HG03439 (cell line): ENCODE measurements at regions not wholly inside any gene's neighbourhood (a gene's known extent, or its start where the extent isn't known, plus 50 kb on each side); places are given as distances from the start of the nearest gene placed in this dataset.

ENCODE experiments used
- ATAC-seq: cut with Tn5 transposase; IDR thresholded peaks from one replicate; pipeline ENCODE4 v1.9.1; 2021; ENCODE audit warnings: mild to moderate bottlenecking, moderate library complexity; ENCODE audit not compliant: unreplicated experiment

DNA sequence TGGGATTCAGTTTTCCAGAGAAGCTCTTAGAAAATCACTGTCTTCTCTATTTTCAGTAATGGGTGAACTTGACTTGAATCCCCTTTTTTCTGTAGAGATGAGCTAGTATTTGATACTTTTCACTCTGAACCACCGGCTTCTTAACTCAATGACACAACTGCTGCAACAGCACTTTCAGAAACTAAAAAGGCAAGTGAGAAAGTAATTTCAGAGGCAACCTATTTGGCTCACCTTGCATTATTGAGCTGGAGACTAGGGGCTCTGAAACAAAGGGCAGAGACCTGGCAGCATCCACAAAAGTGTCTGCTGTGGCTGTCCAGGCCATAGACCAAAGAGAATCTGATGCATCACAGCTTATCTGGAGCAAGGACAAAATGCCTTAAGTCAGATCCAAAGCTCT lies 289.8 kb upstream of the IRAK1BP1 start:
- no peak for ATAC-seq

DNA sequence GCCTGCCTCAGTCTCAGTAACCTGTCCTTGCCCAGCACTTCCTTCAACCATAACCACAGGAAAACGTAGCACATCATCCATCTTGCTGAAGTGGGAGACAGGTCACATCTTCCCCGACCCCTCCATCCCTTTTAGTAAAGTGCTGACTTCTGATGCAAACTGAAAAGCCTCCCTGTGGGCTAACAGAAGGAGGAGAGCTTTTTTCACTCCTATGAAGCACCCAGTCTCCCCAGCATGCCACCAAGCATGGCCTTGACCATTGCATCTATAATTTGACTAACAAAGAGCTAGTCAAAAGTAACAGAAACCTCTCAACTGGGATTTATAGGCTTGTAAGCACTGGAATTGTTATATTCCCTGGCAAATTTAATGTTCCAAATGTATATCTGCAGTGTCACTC lies 288.9 kb upstream of the IRAK1BP1 start:
- no peak for ATAC-seq

DNA sequence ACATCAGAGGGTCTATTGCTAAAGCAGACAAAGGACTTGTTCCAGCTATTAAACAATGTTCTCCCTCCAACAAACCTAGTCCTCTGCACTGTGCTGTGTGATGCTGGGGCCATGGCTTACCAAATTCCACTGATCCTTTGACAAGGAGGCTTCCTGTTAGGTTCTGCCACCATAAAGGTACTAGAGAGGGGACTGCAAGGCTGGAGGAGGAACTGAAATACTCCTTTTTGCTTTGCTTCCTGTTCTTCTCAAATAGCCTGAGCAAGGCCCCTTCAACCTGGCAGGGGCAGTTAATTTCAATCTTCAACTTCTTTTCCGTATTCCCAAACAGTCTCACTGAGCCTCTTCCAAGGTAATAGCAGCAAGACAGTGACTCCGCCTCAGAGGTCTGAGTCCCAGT lies 286.4 kb upstream of the IRAK1BP1 start:
- ATAC-seq, result no peak

DNA sequence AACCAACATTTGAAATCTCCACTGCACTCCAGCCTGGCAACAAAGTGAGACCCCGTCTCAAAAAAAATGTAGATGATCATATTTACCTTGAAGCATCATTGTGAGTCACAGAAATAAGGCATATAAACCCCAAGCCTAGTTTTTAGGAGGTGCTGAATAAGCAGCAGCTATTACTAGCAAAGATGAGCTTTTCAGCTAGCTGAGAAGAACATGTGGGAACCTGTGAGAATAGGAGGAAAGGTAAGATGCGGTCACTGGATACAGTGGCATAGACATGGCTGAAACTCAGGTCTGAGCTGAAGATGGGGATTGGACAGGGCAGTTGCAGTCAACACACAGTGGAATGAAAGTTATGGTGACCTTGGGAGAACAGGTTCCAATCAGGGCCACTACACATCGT lies 284.3 kb upstream of the IRAK1BP1 start:
- no peak for ATAC-seq

DNA sequence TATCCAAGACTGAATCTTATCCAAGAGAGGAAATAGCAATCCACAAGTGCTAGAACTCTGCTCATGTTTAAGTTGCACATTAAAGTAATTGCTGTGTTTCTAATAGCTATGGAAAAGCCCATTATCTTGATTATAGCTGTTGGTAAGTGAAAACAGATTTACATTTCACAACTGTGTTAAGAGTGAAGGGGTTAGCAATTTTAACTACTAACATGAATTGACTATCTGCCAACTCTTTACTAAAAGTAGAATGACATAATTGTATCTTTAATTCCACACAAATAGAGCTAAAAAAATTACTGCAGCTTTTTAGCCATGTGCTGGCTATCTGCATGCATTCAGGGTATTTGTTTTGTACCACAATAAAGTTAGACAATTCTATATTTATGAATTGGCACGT lies 277.9 kb upstream of the IRAK1BP1 start:
- no peak for ATAC-seq

DNA sequence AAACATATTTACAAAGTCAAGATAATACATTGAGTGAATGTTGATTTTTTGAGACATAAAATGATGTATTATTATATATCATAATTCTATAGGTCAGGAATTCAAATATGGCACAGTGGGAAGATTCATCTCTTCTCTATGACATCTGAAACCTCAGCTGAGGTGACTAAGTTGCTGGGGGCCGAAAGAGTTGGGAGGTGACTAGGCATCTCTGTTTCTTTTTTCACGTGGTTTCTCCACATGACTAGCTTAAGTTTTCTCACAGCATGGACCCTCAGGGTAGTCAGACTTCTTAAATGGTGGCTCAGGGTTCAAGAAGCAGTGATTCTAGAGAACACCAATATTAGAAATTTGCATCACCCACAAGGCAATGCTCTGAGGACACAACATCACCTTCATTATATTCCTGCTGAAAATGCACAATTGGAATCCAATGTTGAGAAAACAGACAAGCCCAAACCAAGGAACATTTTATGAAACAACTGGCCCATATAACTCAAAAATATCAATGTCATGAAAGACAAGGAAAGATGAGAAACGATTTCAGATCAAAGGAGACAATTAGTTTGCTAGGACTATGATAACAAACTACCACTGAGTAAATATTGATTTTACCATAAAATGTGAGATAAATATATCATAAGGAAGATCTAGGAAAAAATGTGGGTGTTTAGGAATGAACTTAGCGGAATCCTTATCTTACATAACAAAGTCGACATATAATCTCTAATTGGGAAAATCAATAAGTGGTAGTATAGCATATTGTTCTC lies 273.3 kb upstream of the IRAK1BP1 start:
- ATAC-seq, result no peak

DNA sequence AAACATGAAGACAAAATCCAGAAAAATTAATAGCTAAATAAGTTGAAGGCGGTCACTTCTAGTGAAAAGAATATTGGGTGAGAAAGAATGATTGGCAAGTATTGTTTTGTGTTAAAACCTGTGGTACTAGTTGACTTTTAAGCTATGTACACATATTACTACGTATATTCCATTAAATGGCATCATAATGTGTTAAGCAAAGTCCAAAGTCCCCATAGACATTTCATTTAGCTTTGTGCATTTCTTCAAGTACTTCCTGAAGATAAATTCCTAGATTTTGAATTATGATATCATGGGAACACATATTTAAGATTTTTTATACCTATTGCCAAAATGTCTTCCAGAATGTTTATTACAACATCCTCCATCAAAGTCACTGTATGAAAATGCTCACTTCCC lies 272.7 kb upstream of the IRAK1BP1 start:
- ATAC-seq, result no peak

DNA sequence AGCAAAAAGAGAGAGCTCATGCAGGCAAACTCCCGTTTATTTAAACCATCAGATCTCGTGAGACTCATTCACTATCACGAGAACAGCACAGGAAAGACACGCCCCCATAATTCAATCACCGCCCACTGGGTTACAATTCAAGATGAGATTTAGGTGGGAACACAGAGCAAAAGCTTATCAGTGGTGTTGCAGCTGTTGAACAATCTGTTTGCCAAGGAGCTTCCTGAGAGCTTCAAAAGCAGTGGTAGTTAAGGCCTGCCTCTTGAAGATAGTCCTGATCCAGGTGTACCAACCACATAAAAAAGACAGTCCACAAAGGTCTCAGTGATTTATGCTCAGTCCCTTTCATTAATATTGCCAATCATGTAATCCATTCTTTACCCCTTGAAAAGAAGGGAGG lies 269.4 kb upstream of the IRAK1BP1 start:
- no peak for ATAC-seq

DNA sequence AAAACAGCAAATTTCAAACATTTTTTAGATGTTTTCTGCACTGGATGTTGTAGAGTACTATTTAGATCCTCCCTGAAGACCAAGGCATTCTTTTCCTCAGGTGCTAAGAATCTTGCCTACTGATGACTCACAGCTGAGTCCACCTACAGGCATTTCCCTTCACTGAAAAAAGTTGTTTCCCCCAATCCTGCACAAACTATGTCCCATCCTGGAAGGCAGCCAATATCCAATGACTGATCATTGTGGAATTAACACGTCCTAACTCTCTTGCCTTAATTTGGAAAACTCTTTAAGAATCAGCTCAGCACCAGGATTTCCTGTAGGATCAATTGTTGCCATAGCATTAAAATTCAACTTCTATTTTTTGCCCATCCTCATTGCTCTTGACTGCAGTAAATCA lies 268.4 kb upstream of the IRAK1BP1 start:
- no peak for ATAC-seq

DNA sequence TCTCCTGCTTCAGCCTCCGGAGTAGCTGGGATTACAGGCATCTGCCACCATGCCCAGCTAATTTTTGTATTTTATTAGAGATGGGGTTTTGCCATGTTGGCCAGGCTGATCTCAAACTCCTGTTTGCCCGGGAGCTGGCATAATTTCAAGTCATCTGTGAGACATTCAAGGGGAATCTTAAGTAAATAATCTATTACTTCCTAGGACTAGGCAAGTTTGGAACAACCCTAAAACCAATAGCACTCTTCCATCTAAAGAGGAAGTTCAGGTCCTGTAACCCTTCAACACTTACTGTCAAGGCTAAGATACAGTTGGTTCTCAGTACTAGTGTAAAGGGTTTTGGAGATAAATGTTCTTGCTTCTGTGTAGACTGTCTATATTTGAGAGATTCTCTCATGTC lies 267.8 kb upstream of the IRAK1BP1 start:
- ATAC-seq, result no peak

DNA sequence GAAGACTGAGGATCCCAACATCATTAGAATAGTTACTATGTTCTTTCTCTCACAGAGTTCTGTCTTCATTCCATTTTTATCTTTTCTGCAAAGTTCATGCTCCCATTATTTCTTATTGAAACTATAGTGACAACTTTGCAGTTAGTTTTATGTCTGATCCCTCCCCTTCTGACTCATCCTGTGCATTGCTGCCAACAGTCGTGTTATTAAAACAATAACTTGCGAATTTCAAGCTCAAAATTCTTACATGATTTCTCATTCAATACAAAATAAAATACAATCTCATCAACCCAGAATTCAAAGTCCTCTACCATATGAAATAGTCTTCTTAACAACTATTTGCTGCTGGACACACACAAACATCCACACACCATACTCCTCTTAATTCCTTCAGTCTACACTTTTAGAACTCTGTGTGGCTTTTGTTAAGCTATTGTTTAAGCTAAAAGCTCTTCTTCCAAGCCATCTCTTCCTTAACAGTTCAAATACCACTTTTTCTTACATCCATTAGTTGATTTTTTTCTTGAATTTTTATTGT lies 261.4 kb upstream of the IRAK1BP1 start:
- ATAC-seq, result no peak

DNA sequence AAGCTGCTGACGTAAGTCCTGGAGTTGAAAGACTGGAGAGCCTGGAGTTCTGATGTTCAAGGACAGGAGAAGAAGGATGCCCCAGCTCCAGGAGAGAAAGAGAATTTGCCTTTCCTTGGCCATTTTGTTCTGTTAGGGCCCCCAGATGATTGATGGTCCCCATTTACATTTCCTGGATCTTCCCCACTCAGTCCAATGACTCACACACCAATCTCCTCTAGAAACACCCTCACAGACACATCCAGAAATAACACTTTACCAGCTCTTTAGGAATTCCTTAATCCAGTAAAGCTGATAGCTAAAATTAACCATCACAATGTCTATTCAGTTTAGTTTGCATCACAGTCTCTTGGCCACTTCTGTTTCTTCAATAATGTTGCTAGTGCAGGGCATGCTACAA lies 260.2 kb upstream of the IRAK1BP1 start:
- no peak for ATAC-seq

DNA sequence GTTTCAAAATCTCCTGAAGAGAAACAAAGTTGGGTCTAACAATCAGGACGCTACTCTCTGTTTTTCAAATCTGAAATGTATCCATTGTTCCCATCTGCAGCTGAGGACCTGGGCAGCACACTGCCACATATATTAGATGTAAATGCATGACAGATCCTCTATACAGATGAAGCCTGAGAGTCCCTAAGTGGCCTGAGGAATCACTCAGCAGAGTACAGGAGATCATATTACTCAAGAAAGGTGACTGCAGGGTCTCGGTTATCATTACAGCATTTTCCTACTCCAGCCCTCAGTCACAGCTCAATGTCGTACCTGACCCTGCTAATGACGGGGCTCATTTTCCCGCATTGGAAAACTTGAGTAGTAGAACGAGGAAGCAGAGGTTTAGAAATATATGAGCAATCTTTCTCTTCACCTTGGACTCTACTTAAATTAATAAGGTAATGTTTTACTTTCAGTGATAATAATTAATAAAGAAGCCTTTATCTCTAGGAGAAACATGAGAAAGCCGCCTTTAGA lies 256.2 kb upstream of the IRAK1BP1 start:
- ATAC-seq, result no peak

DNA sequence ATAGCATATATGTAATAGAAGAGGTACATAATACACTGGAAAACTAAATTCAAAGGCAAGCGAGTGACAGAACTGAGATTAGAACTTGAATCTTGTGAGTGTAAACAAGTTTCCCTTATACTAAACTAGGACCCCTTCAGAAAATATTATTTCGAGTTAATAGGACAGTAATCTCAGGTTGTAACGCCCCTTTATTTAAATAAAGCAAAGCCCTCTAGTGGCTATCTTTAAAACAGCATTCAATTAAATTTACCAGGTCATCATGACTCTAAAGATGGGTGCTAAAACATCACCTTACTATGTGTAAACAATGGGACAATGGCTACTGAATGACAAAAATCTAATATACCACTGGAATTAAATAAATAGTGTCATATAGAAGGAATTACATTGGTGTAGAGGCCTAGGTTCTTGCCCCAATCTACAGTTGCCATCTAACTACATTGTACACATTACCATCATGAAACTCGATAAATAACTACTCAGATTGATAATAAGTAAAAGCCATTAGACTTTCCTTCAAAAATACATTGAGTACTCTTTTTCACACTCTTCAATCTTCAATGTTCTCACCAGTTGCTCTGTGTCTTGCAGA lies 255.4 kb upstream of the IRAK1BP1 start:
- no peak for ATAC-seq

DNA sequence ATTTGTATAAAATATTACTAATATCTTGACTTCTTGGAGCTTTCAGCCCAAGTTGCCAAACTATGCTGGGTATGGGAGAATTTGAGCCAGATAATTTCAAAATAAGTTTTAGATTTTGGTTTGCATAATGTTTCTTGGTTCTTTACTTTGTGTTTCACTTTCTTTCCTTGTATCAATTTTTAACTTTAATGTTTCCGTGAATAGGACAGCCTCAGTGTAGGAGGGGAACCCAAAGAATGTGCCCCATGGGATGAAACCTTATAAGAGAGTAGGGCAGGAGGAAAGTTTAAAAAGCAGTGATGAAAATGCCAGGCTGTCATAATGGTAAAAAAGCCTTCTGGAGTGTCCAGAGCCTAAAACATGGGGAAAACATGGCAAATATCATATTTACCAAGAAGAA lies 252.4 kb upstream of the IRAK1BP1 start:
- ATAC-seq, result peak; percentile 38

DNA sequence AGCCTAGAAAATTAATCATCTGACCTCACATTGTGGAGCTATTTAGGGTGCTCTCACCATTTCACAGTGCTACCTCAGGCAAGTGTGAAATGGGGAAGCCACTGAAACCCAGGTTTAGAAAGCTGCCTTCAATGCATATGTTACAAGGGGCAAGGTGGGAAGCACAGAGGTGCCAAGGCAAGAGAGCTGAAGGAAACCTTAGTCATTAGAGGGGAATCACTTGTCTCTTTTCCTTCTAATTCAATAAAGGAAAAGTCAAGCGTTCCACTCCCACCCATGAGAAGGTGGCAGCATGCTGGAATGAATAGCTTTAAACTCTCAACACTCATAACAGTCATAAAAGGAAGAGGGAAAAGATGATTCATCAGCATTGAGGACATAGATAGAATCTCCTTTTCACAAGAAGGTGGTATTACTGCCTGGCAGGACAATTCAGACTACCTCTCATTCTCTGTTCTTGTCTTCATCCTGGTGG lies 251.9 kb upstream of the IRAK1BP1 start:
- peak; percentile 81 for ATAC-seq

DNA sequence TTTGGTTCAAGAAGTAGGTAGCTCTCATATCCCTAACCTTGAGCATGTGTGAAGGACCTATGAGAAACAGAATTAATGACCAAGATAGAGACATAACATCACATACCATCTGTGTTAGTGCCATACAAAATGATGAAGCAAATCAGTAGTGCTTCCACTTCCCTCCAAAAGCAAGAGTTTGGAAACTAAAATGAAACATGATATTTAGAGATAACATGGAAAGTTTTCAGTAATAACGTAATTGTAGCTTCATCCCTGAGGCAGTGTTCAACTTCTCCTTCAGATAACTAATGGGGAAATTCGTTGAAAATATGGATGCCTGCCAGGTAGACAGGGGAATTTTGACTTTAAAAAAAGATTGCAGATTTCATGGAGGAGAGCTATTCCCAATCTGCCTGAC lies 248.4 kb upstream of the IRAK1BP1 start:
- no peak for ATAC-seq

DNA sequence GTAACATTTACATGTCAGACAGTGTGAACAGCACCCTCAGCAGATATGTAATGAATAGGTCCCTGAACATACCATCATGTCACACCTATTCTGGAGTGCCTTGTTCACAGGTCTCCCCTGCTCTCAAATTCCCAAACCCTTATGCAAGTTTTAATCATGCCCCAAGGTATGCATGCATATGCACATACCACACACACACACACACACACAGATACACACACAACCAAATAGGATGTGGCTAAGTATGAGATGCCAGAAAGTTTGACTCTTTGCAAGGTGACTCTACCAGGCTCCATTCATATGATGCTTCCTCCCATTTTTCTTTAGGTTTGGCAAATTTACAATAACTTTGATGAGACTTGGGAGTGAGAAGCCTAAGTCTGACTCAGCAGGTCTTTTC lies 243.8 kb upstream of the IRAK1BP1 start:
- no peak for ATAC-seq

DNA sequence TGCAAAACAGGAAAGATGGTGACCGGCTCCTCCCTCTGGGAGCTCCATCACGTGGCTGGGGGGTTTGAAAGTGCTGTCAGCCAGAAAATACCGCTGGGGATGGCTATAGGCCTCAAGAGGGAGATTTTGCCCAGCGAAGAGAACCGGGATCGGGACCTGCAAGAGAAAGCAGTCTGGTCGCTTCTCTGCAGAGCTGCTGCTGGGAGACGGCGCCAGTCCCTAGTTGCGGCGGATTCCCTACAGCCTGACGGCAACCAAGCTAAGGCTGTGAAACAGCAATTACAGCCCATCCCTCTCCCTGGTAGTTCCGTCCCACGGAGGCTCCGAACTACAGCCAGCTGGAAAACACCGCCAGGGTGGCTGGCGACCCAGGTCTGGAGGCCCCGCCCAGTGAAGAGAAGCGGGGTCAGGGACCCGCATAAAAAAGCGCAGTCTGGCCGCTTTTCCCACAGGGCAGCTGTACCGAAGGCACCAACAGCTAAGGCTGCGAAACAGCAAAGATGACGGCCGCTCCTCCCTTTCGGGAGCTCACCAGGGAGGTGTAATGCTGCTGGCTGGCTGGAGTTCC lies 238.1 kb upstream of the IRAK1BP1 start:
- ATAC-seq, result no peak

DNA sequence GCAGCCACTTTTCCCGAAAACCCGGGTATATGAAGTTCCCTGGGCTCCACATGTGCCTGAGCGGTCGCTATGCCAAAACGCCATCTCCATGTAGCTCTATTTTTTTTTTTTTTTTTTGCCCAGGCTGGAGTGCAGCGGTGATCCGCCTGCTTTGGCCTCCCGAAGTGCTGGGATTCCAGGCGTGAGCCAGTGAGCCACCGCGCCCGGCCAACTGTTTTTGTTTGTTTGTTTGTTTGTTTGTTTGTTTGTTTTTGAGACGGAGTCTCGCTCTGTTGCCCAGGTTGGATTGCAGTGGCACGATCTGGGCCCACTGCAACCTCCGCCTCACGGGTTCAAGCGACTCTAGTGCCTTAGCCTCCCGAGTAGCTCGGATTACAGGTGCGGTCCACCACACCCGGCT lies 237.5 kb upstream of the IRAK1BP1 start:
- no peak for ATAC-seq

DNA sequence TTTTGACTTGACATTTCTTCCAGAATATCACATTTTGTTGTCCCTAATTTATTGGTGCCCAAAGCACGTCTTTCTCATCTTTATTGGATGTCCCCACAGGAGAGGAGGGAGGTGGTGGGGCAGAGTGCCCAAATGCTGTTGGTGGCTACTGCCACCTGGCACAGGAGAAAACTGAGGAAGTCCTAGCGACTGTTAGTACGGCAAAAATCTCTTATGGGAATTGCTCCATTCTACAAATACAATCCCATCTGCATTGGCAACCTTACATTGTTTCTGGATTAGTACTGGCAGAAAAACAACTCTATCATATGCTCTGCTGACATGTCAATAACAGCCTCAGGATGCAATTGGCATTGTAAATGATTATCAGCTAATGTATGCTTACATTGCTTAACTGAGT lies 235.4 kb upstream of the IRAK1BP1 start:
- ATAC-seq, result no peak
